Panc1 (cell line): ENCODE measurements at regions not wholly inside any gene's neighbourhood (a gene's known extent, or its start where the extent isn't known, plus 50 kb on each side); places are given as distances from the start of the nearest gene placed in this dataset.

Experiments
- POLR2AphosphoS5 ChIP-seq: IDR thresholded peaks from 2 replicates; pipeline ENCODE4 v1.6.1; 2012; ENCODE audit warnings: mild to moderate bottlenecking, low read depth, low read length, moderate library complexity
- REST ChIP-seq, 2 experiments: IDR thresholded peaks; 2 replicates each; pipeline ENCODE4 v1.6.1; 2011 to 2012; ENCODE audit warnings: low read depth in 2 of 2, control low read depth in 1 of 2, low read length in 1 of 2, mild to moderate bottlenecking in 1 of 2, moderate library complexity in 1 of 2; ENCODE audit not compliant: insufficient read depth in 1 of 2
- TCF7L2 ChIP-seq: IDR thresholded peaks from 2 replicates; pipeline ENCODE4 v1.6.1; 2011; ENCODE audit warnings: mild to moderate bottlenecking, low read depth, low read length, inconsistent platforms
- TF ChIP-seq, protein P1 (sequence below): fragments of 450-650 bp; IDR thresholded peaks from 2 replicates; pipeline ENCODE4 v1.5.1; 2017; ENCODE audit warnings: mild to moderate bottlenecking

DNA sequence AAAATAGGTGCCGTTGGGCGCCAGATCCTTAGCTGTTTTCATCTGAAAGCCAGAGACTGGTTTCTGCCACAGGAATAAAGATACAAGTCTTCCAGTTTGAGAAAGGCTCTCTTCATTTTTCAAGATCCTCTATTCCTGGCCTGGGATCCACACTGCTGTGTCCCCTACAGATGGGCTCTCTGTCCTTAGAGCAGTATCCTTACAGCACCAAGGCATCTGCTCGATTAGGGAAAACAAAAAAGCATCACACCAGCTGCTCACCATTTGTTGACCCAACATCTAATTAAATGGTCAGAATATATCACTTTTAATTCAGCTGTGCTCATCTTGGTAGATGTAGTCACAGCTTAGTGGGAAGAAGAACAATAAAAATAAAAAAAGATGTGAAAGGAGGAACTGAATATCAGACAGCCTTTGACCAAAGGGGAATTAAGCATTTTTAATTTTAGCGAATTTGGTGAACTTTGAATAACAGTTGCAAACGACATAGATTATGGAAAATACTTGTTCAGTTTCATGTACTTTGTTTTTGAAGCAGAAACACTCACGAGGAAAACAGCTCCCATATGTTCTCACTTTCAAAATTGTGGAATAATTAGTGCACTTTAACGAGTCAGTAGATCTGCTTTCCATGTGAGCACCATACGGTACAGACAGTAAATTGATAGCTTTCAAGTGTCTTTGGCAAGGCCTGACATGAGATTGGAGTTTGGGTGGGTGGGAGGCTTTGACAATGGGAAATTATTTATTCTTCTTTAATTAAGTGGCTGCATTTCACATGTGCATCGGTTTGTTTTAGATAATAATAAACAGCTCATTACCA, 148.4 kb upstream of the CLNK start:
- TF ChIP-seq, protein P1, sequence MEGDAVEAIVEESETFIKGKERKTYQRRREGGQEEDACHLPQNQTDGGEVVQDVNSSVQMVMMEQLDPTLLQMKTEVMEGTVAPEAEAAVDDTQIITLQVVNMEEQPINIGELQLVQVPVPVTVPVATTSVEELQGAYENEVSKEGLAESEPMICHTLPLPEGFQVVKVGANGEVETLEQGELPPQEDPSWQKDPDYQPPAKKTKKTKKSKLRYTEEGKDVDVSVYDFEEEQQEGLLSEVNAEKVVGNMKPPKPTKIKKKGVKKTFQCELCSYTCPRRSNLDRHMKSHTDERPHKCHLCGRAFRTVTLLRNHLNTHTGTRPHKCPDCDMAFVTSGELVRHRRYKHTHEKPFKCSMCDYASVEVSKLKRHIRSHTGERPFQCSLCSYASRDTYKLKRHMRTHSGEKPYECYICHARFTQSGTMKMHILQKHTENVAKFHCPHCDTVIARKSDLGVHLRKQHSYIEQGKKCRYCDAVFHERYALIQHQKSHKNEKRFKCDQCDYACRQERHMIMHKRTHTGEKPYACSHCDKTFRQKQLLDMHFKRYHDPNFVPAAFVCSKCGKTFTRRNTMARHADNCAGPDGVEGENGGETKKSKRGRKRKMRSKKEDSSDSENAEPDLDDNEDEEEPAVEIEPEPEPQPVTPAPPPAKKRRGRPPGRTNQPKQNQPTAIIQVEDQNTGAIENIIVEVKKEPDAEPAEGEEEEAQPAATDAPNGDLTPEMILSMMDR, result no peak
- TF ChIP-seq REST (IDR thresholded peaks at IDR 0.05; ENCODE audit: insufficient read depth in 1 of 2, low read depth in 2 of 2, low read length in 1 of 2) (no peak), TCF7L2 (no peak), POLR2AphosphoS5 (no peak)
